Pancreas (tissue), 10 donors: ENCODE measurements at regions not wholly inside any gene's neighbourhood (a gene's known extent, or its start where the extent isn't known, plus 50 kb on each side); places are given as distances from the start of the nearest gene placed in this dataset.

Experiments used
- ATAC-seq, 4 donors: fragments of 200-7000 bp; cut with Tn5 transposase; one replicate each; pipeline versions ENCODE4 v1.8.0 to v1.9.1; 2020; ENCODE audit warnings: mild to moderate bottlenecking in 4 of 4, moderate library complexity in 4 of 4
- DNase-seq, 6 donors: peaks; one replicate each; pipeline ENCODE4 v3.0.0-alpha.2; 2020
- FAIRE-seq: peaks from 2 replicates; lab custom pipeline; 2012; peaks lifted over from hg19 to GRCh38; lab: Jason Lieb, UNC
- H3K27ac ChIP-seq, 4 donors: fragments of 200-600 bp; sonication (generic); 1 replicate in 3 of 4; 2 replicates in 1 of 4; pipeline versions ENCODE4 v1.5.0 to v1.8.0; 2020
- H3K27me3 ChIP-seq, 4 donors: fragments of 200-600 bp; one replicate each; pipeline ENCODE4 v1.8.0; 2021
- H3K36me3 ChIP-seq, 3 donors: fragments of 200-600 bp; sonication (generic) in 1 of 3; one replicate each; pipeline versions ENCODE4 v1.5.0 to v1.8.0; 2020 to 2021
- H3K4me1 ChIP-seq, 3 donors: fragments of 200-600 bp; one replicate each; pipeline ENCODE4 v1.8.0; 2021
- H3K4me3 ChIP-seq, 4 donors: fragments of 200-600 bp; sonication (generic) in 2 of 4; one replicate each; pipeline versions ENCODE4 v1.5.0 to v1.8.0; 2020 to 2021
- H3K9me3 ChIP-seq, 4 donors: fragments of 200-600 bp; one replicate each; pipeline ENCODE4 v1.8.0; 2021
- CTCF ChIP-seq, 4 donors: fragments of 200-600 bp; sonication (generic) in 3 of 4; IDR thresholded peaks; one replicate each; pipeline versions ENCODE4 v1.5.0 to v1.8.0; 2021; ENCODE audit warnings: antibody characterized with exemption in 4 of 4
- WGBS, 2 donors: extraction: QIAGEN DNeasy Blood & Tissue Kit; methylation state at CpG; one replicate each; pipeline ENCODE4 v1.1.7; 2013; 5-methylcytosine and 5-hydroxymethylcytosine counted together
- intact Hi-C, 3 donors: fragments of 100-400 bp; cut with DNase I; formaldehyde crosslinking; loops; one replicate each; pipeline versions ENCODE4 v1.11.1 to v1.14.2; 2022
- donor health status: healthy with polysubstance abuse.
- donor health status: DM: no; HTN: no; CAD: no; lungs with moderate emphysema.
- donor health status: DM: no; HTN: no; CAD: no.
- donor health status: control.
- donor health status: control.
- donor health status: Bipolar disorder and iron deficiency.
- donor health status: DM: yes; HTN: yes; CAD: no.
- donor health status: DM: no; HTN: no; CAD: no.
- donor health status: DM: no; HTN: no; CAD: no.
- donor health status: DM: yes; HTN: yes; CAD: no.

GRCh38 chr5:8521991-8522390 lies 653.0 kb downstream of the MTRR start:
- no peaks in the 10 kb centered on the region for H3K4me1 ChIP-seq
- no peak overlapping the region for H3K4me3 ChIP-seq
- H3K36me3 ChIP-seq = no peaks in the 10 kb centered on the region
- H3K27ac ChIP-seq = no peak overlapping the region
- ATAC-seq = no peak
- no peak for FAIRE-seq
- 63 to 73% methylated on average over 8 of the region's 8 CpGs for WGBS, 2 donors
- DNase-seq = no peak
- H3K27me3 ChIP-seq = no peaks in the 10 kb centered on the region
- intact Hi-C loops = no loop called here
- TF ChIP-seq CTCF (IDR thresholded peaks at IDR 0.05) = no peak
- no peaks in the 10 kb centered on the region for H3K9me3 ChIP-seq

GRCh38 chr5:8522646-8523045 lies 653.7 kb downstream of the MTRR start:
- TF ChIP-seq CTCF (IDR thresholded peaks at IDR 0.05) = no peak
- no peaks in the 10 kb centered on the region for H3K27me3 ChIP-seq
- intact Hi-C loops = no loop called here
- whole genome bisulfite sequencing, 2 donors = 9% methylated on average over 3 of the region's 3 CpGs
- H3K4me3 ChIP-seq = no peak overlapping the region
- H3K4me1 ChIP-seq = no peaks in the 10 kb centered on the region
- no peak for FAIRE-seq
- DNase-seq = no peak
- H3K27ac ChIP-seq = no peak overlapping the region
- no peaks in the 10 kb centered on the region for H3K36me3 ChIP-seq
- no peaks in the 10 kb centered on the region for H3K9me3 ChIP-seq
- ATAC-seq = peak in 1 of 4 donors; percentile 17

GRCh38 chr5:8523501-8523900 lies 654.6 kb downstream of the MTRR start:
- Histone ChIP-seq H3K4me1 (no peaks in the 10 kb centered on the region), H3K27me3 (no peaks in the 10 kb centered on the region), H3K9me3 (no peaks in the 10 kb centered on the region), H3K36me3 (no peaks in the 10 kb centered on the region), H3K27ac (no peak overlapping the region), H3K4me3 (no peak overlapping the region)
- DNase-seq (no peak), ATAC-seq (no peak), FAIRE-seq (no peak)
- TF ChIP-seq CTCF (IDR thresholded peaks at IDR 0.05) = no peak
- 64 to 73% methylated on average over 3 of the region's 3 CpGs for WGBS, 2 donors
- intact Hi-C loops = no loop called here

GRCh38 chr5:8525819-8526218 lies 656.9 kb downstream of the MTRR start:
- H3K27me3 ChIP-seq = no peaks in the 10 kb centered on the region
- H3K36me3 ChIP-seq = no peaks in the 10 kb centered on the region
- H3K4me1 ChIP-seq = no peaks in the 10 kb centered on the region
- no peak for ATAC-seq
- TF ChIP-seq CTCF (IDR thresholded peaks at IDR 0.05) = no peak
- no peak overlapping the region for H3K4me3 ChIP-seq
- no peak overlapping the region for H3K27ac ChIP-seq
- no peaks in the 10 kb centered on the region for H3K9me3 ChIP-seq
- DNase-seq = no peak
- FAIRE-seq = no peak
- 72 to 80% methylated on average over 2 of the region's 2 CpGs for WGBS, 2 donors
- intact Hi-C loops = no loop called here

- no peaks in the 10 kb centered on the region for H3K4me1 ChIP-seq
- no peaks in the 10 kb centered on the region for H3K27me3 ChIP-seq
- no peak for DNase-seq
- H3K27ac ChIP-seq = no peak overlapping the region
- intact Hi-C loops = no loop called here
- H3K4me3 ChIP-seq = no peak overlapping the region
- no peak for FAIRE-seq
- 30 to 45% methylated on average over 4 of the region's 4 CpGs for WGBS, 2 donors
- no peak for TF ChIP-seq CTCF (IDR thresholded peaks at IDR 0.05)
- no peaks in the 10 kb centered on the region for H3K9me3 ChIP-seq
- ATAC-seq = no peak
- no peaks in the 10 kb centered on the region for H3K36me3 ChIP-seq
Measured at GRCh38 chr5:8528106-8528505, 659.2 kb downstream of the MTRR start.
